ENCODE measurements at regions not wholly inside any gene's neighbourhood (a gene's known extent, or its start where the extent isn't known, plus 50 kb on each side); places are given as distances from the start of the nearest gene placed in this dataset.
A peak's percentile ranks its signal among the peaks of the same experiment; 100 is the strongest.

DNA sequence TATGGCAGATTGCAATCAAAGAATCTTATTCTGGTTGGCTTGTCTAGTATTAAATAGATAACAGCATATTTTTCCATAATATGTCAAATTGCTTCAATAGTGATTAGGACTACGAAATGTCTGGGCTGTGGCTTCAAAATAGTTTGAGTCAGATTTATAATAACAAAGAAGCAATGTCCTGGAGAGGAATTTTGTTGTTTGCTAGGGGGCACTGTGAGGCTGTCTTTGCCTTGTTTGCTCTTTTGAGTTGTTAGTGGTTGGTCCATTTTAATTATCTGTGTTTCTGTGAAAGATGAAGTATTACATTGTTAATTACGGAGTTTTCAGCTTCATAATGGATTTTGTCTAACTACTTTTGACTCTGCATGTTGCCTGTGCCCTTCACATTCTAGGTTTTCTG lies 713.6 kb downstream of the TLE4 start:
- TF ChIP-seq EZH2 (IDR thresholded peaks at IDR 0.05; ENCODE audit: low read depth), result no peak
- TF ChIP-seq, protein P1, sequence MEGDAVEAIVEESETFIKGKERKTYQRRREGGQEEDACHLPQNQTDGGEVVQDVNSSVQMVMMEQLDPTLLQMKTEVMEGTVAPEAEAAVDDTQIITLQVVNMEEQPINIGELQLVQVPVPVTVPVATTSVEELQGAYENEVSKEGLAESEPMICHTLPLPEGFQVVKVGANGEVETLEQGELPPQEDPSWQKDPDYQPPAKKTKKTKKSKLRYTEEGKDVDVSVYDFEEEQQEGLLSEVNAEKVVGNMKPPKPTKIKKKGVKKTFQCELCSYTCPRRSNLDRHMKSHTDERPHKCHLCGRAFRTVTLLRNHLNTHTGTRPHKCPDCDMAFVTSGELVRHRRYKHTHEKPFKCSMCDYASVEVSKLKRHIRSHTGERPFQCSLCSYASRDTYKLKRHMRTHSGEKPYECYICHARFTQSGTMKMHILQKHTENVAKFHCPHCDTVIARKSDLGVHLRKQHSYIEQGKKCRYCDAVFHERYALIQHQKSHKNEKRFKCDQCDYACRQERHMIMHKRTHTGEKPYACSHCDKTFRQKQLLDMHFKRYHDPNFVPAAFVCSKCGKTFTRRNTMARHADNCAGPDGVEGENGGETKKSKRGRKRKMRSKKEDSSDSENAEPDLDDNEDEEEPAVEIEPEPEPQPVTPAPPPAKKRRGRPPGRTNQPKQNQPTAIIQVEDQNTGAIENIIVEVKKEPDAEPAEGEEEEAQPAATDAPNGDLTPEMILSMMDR (conservative IDR thresholded peaks at IDR 0.05), result peak; percentile 40; the same call in 1 of the 2 replicates
- POLR2A ChIA-PET (ENCODE audit: unreplicated experiment), result no interaction called here

DNA sequence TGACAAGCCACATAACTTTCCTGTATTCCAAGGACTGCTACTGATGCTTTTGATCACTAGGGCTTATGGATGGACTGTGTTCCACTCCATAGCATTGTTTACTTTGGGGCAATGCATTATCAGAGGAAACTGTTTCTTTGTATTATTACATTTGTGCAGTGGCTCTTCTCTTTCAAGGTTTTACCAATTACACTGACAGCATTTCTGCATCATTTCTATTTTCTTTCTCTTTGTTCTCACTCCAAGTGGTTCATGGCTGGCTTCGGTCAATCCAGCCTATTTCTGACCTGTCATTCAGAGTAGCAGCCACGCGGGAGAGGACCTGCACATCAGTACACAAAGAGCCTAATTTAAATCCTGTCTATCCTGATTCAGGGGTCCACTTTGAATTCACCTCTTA lies 711.0 kb downstream of the TLE4 start:
- Histone ChIP-seq H3K4me2 (no peak overlapping the region), H3K36me3 (ENCODE audit: low read depth) (no peaks in the 10 kb centered on the region), H3K4me1 (replicated peaks; ENCODE audit: insufficient read depth) (no peaks in the 10 kb centered on the region), H3K79me2 (ENCODE audit: low read depth) (no peaks in the 10 kb centered on the region), H3K27ac (no peak overlapping the region), H3K27me3 (ENCODE audit: insufficient read depth, low read depth) (no peaks in the 10 kb centered on the region), H3K4me3 (no peak overlapping the region), H3K9me3 (ENCODE audit: insufficient read depth, low read depth) (no peaks in the 10 kb centered on the region), H3F3A (ENCODE audit: insufficient read depth, low read depth) (no peaks in the 10 kb centered on the region), H3K9me2 (ENCODE audit: insufficient read depth) (no peaks in the 10 kb centered on the region), H4K20me1 (ENCODE audit: insufficient read depth) (no peaks in the 10 kb centered on the region), H2AFZ (no peak overlapping the region)
- no TSS peak for BruUV-seq (replicated peaks)
- CTCF ChIA-PET, result no interaction called here
- intact Hi-C loops (cut with micrococcal nuclease; ENCODE audit: unreplicated experiment), result no loop called here
- no peak for TF ChIP-seq EZH2 (IDR thresholded peaks at IDR 0.05; ENCODE audit: low read depth)
- TF ChIP-seq, protein P1 (conservative IDR thresholded peaks at IDR 0.05), result no peak
- POLR2A ChIA-PET (ENCODE audit: unreplicated experiment), result no interaction called here
- no peak for DNase-seq

More for the DNA sequence above, 713.6 kb downstream of the TLE4 start:
- Histone ChIP-seq H3K9me2 (ENCODE audit: insufficient read depth) (no peaks in the 10 kb centered on the region), H4K20me1 (ENCODE audit: insufficient read depth) (no peaks in the 10 kb centered on the region), H3K4me2 (no peak overlapping the region), H3K9me3 (ENCODE audit: insufficient read depth, low read depth) (no peaks in the 10 kb centered on the region), H2AFZ (no peak overlapping the region), H3K27me3 (ENCODE audit: insufficient read depth, low read depth) (no peaks in the 10 kb centered on the region), H3F3A (ENCODE audit: insufficient read depth, low read depth) (no peaks in the 10 kb centered on the region), H3K27ac (no peak overlapping the region), H3K36me3 (ENCODE audit: low read depth) (no peaks in the 10 kb centered on the region), H3K4me1 (replicated peaks; ENCODE audit: insufficient read depth) (no peaks in the 10 kb centered on the region), H3K4me3 (no peak overlapping the region), H3K79me2 (ENCODE audit: low read depth) (no peaks in the 10 kb centered on the region)
- CTCF ChIA-PET, result no interaction called here
- no TSS peak for BruUV-seq (replicated peaks)
- DNase-seq, result no peak
- intact Hi-C loops (cut with micrococcal nuclease; ENCODE audit: unreplicated experiment), result no loop called here

DNA sequence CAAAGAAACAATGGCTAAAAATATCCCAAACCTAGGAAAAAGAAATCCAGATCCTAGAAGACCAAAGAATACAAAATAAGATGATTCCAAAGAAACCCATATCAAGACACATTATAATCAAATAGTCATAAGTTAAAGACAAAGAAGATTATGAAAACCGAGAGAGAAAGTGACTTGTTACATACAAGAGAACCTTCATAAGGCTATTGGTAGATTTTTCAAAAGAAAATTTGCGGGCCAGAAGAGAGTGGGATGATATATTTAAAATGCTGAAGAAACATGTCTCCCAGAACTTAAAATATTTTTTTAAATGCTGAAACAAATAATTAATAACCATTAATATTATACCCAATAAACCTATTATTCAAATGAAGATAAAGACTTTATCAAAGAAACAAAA lies 687.3 kb downstream of the TLE4 start:
- CTCF ChIA-PET, result no interaction called here
- H3K27me3 ChIP-seq (ENCODE audit: insufficient read depth, low read depth), result no peaks in the 10 kb centered on the region
- H3K4me3 ChIP-seq, result no peak overlapping the region
- no TSS peak for BruUV-seq (replicated peaks)
- no peaks in the 10 kb centered on the region for H3K9me3 ChIP-seq (ENCODE audit: insufficient read depth, low read depth)
- POLR2A ChIA-PET (ENCODE audit: unreplicated experiment), result no interaction called here
- no peak for DNase-seq
- H4K20me1 ChIP-seq (ENCODE audit: insufficient read depth), result no peaks in the 10 kb centered on the region
- H3K4me1 ChIP-seq (replicated peaks; ENCODE audit: insufficient read depth), result no peaks in the 10 kb centered on the region
- H3K27ac ChIP-seq, result no peak overlapping the region
- H3K9me2 ChIP-seq (ENCODE audit: insufficient read depth), result no peaks in the 10 kb centered on the region
- H3F3A ChIP-seq (ENCODE audit: insufficient read depth, low read depth), result no peaks in the 10 kb centered on the region
- intact Hi-C loops (cut with micrococcal nuclease; ENCODE audit: unreplicated experiment), result no loop called here
- no peaks in the 10 kb centered on the region for H3K36me3 ChIP-seq (ENCODE audit: low read depth)
- no peaks in the 10 kb centered on the region for H3K79me2 ChIP-seq (ENCODE audit: low read depth)
- TF ChIP-seq, protein P1 (conservative IDR thresholded peaks at IDR 0.05), result no peak
- no peak for TF ChIP-seq EZH2 (IDR thresholded peaks at IDR 0.05; ENCODE audit: low read depth)
- no peak overlapping the region for H3K4me2 ChIP-seq
- no peak overlapping the region for H2AFZ ChIP-seq
